HG02943 (cell line): ENCODE measurements at regions not wholly inside any gene's neighbourhood (a gene's known extent, or its start where the extent isn't known, plus 50 kb on each side); places are given as distances from the start of the nearest gene placed in this dataset.
"Not testable (repeated sequence)": the region's sequence is repeated elsewhere in the genome, so short reads cannot be mapped to it uniquely, and the experiment has no call there.

ENCODE experiments used
- ATAC-seq: cut with Tn5 transposase; IDR thresholded peaks from one replicate; pipeline ENCODE4 v1.9.1; 2021; ENCODE audit warnings: mild to moderate bottlenecking, low read depth, moderate library complexity; ENCODE audit not compliant: unreplicated experiment

DNA sequence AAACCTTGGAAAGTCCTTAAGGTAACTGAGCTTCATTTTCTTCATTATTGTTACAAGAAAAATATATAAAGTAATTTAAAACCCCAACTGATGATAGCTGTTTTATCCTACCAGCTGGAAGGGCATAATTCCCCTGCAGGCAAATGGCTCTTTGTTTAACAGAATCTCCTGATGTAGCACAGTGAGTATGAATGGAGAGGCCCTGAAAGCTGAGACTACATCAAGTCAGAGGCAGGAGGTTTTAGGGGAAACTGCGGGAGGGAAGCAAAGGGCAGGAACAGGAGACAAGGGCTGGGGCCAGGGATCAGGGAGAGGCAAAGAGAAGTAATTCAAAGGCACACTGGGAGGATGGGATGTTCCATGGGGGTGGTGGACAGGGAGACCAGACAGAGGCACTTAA, 119.0 kb upstream of the LRFN2 start:
- no peak for ATAC-seq

DNA sequence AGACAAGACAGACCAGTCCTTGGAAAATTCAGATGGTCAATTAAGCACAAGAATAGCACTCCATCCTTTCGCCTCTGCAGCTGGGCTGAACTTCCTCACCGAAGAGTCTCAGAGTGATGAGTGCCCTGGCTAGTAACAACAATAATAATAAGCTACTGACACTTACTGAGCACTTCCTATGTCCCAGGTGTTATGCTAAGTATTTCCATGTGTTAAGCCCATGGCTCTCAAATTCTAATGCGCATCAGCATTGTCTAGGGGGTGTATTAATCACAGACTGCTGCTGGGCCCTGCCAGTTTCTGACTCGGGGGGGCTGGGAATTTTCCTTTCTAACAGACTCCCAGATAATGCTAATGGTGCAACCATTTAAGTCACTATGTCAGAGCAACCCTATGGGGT, 118.2 kb upstream of the LRFN2 start:
- ATAC-seq, result no peak

DNA sequence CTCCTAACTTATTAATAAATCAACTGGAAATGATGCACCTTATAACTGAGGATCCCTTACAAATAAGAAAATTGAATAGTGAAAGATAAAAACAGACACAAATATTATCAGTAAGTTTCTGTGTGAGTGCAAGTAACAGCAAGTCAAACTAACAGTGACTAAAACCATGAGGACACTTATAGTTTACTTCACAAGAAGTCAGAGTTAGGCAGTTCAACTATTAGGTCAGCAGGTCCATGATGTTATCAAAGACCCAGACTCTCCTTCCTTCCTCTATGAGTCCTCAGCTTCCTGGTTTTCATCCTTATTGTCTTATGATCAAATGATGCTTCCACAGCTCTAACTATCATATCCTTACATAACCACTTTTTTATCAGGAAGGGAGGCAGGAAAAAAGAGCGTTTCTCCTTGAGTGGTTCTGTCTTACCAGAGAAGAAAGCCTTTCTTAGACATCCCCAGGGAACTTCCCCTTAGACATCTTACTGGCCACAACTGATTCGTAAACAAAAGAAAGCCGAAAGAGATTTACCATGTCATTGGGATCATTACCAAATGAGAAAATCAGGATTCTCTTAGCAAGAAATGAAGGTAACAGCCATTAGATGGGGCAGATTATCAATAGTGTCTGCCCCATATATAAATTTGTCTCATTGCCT, 114.3 kb upstream of the LRFN2 start:
- ATAC-seq, result no peak

DNA sequence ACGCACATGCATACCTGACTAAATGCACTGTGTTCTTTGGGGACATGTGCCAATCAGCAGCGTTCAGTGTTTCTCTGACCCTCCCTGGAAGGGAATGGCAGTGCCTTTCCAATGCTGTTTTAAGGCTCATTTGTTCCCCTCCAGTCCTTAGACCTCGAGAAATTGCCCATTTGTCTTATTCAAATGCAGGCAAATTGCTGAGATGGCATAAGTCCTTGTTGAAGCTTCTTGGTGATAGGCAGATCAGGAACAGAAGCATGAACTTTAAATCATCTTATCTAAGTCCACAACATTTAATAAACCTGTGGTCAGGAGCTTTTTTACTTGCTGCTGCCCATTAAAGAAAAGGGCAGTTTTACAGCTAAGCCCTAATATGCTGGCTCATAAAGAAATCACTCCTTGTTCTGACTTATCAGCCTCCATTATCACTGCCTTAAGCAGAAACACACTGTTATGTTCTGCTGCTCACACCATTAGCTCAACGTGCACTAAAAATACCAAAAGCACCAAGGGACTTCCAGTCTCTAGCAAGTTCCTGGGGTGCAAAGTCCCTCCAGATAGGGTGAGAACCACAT, 112.9 kb upstream of the LRFN2 start:
- no peak for ATAC-seq

DNA sequence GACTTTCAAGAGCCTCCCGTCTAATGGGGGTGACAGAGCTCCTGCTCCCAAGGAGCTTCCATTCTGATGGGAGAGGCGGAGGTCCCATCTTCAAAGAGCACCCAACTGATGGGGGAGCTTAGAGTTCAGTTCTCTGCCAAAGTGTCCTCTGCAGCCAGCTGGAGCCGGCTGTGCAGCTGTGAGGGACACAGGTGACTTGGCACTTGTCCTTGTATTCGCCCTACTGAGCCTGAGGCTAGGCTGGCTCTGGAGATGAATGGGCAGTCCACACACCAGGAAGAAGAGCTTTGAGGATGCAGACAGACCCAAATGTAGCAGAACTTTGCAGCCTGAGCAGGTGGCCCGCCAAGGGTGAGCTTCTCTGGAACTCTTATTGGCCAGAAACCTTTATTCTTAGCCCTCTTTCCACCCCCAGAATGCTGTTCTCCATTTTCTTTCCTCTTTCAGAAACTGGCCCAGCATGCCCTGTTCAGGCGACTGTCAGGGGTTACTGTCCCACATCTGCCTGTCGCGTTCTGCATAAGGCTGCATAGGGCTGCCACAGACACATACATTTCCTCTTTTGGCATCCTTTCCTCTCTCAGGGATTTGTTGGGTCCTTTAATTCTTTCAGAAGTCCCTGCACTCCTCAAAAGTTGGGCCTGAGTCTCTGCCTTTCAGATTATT, 108.7 kb upstream of the LRFN2 start:
- no peak for ATAC-seq

DNA sequence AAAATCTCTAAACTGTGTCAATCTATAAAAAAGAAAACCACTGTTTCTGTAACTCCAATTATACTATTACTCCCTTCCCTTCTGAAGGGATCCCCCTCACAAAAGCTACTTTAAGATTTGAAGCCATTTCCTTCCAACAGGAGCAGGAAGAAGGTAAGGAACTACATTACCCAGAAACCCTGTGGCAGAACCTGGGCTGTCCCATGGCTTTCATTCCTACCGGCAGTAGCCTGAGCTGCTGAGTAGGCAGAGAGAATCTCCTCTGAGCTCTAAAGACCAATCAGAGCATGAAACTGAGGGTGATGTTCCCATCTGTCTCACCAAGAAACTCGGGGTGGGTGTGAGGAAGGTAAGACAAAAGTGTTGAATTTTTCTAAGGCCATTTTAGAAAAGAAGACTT, 108.0 kb upstream of the LRFN2 start:
- ATAC-seq, result no peak

DNA sequence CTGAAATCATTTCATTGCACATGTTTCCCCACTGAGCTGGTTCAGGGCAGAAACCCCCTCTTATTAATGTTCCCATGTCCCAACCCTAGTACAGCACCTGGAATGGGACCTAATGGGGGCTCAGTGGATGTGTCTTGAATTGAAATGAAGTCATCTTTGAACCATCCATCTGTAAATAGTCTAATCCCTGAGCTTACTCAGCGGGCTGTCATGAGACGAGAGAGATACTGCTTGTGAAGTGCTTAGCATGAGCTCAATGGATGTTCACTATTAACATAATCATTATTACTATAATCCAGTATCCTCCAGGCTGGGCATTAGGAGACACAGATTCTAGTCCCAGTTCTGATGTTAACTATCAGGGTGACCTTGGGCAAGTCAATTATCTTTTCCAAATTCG, 106.6 kb upstream of the LRFN2 start:
- ATAC-seq, result no peak

DNA sequence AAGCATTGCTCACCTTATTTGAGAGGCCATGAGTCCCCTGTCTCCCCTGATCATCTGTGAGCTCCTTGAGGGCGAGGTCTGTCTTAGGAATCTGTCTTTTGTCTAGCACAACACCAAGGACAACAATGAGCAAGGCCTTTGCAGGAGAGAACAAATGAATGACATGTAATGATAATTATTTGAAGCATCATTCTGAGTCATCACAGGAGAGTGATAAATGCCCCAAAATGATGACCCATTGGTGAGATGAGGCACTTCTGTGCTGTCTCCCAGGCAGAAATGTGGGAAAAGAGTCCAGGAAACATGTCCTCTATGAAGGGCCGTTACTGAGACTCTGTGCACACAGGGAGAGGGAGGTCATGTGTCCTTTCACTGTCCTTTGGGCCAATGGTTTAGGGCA, 105.2 kb upstream of the LRFN2 start:
- ATAC-seq, result no peak

DNA sequence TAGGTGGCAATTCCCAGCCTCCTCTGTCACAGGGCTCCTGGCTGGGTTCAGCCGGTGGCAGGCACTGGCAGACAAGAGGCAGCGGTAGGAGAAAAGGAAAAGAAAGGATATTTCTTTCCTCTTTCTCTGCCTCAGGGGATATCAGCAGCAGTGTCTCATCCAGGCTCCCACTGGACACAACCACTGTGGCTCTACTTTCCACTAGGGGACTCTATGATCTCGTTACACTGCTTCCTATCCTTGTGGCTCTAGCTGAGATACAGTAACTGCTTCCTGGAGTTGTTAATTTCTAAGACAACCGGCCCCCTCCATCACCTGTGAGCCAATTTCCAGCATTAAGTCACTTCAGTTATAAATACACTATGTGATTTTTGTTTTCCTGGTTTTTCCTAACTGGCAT, 102.0 kb upstream of the LRFN2 start:
- ATAC-seq, result no peak

DNA sequence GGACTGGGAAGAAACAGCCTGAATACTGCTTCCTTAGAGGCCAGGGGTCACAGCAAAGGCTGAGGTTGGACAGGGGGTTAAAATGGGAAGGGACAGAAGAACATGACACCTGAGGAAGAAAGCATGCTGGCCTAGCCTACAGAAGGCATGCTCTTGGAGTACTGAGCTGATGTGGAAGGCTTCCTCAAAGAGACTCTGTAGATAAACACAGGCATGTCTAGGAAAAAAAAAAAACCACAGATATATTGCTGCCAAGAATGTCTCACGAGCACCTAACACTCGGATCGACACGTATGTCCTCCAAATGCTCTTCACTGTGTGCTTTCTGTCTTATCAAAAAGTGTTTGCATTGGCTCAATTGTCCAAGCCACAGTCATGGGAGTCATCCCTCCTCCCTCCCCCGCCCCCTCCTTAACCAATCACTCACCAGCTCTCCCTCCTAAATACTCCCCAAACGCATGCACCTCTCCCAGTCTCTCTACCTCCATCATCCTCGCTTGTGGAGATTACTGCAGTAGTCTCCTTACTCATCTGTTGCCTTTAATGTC, 101.1 kb upstream of the LRFN2 start:
- ATAC-seq, result no peak

DNA sequence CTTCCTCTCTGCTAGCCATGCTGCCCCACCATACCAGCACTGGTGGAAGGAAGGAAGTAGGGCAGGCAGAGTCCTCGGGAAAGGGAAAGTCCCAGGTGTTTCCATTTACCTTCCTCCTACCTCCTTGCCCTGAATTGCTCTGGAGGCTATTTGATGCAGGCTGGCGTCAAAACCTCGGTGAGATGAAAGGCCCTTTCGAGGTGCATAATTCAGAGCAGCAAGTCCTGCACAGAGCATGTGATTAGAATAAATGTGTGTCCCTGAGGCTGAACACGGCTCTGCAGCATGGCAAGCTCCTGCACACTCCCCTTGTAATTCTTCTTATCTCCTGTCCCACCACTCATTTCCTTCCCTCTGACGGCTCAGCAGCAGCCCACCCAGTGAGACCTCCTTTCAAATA, 98.7 kb upstream of the LRFN2 start:
- ATAC-seq, result no peak

DNA sequence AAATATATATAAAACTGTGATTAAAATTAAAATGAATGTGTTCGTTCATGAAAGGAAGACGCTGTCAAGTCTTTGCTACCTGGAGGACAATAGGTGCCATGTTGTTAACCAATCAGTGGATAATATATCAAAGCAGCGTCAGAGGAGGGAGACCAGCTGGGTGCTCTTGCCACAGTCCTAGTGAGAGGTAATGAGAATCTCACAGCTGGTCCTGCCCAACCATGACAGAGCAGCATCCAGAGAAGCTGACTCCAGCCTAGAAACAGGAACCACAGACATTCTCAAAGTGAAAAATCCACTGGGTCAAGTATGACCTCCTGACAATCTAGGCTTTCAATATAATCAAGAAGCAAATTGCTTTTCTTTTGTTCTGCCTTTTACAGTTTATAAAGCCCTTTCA, 94.5 kb upstream of the LRFN2 start:
- ATAC-seq, result no peak

DNA sequence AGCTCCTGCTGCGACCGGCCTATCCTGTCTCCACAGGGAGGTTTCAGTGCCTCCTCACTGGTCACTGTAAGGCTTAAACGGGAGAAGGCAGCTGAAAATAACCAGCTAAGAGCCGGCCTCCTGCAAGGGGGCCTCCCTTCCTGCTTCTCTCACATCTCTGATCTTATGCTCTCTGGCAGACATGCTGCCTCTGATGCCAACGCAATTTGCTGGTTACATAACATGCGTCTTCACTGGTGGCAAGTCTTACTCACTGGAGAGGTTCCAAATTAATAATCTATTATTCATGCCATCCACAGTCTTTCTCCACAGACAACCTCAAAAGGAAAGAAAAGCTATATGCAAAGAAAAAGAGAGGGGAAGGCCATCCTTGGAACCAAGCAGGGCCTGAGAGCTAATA, 91.8 kb upstream of the LRFN2 start:
- no peak for ATAC-seq

DNA sequence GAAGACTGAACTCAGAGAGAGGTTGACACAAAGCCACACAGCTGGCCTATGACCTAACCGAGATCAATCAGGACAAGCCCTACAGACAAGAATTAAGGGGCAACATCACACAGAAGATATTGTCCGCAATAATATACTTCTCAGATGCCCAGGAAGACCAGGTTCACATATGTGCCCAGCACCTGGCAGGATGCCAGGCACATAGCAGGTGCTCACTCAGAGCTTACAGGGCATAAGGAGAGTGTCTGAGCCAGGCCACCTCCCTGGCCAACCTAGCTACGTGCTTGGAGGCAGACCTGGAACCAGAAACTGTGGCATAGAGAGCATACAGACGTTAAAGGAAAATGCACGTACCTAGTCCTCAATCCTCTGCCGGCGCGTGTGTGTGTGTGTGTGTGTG, 87.0 kb upstream of the LRFN2 start:
- ATAC-seq, result no peak

DNA sequence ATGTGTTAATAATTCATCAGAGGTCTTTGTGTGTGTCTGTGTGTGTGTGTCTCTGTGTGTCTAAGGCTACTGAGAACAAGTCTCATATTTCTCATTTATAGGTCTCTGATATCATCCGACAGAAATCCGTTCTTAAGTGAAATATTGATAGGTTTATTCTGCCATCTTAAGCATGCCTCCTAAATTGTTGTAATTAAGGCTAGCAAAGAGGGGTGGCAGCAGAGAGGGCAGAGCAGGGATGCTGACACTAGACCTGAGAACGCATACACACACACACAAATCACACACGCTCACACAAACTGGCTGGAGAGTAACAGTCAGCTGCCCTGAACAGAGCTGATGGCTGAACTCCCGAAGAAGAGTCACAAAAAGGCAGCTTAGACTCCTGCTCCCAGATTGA, 84.9 kb upstream of the LRFN2 start:
- no peak for ATAC-seq

DNA sequence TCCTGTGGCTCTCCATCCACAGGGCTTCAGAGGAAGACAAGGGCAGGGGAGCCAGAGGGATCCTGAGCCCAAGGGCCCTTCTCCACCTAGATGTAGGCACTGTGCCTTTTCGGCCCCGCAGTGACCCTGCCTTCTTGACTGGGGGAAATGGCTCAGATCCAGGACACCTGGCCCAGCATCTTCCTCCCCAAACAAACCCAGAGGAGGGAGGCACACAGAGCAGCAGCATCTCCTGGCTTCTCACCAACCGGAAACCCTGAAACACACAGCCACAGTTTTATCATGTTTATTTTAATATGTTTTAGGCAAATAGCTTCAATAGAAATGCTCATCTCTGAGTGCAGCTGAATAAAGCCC, 84.5 kb upstream of the LRFN2 start:
- ATAC-seq, result no peak

DNA sequence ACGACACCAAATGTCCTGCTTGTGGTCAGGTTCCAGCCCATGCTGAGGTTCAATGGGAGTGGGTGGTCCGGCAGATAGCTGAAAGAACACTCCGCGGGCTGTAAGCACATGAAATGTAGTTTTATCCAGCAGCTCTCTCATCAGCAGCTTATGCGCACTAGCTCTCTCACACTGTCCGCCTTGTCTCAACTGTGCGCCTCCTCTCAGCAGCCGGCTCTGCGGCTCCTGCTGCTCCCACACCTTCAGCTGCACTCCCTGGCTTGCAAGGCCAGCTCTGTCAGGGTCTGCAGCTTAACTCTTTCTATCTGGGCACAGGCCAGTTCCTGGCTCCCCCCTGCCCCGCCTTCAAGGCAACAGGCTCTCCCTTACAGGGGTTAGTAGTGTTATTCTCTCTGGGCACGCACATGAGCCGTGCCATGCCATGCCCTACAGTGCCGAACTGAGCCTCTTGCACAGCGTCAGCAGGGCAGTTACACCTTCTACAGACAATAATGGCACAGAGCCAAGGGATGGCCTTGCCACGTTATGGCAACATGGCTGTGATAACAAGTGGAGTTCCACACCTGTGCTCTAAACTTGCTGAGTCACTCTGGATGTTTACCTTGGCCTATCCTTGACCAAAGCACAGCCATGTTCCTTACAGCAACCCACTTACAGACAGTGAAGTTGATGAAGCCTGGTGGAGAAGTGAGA, 84.0 kb upstream of the LRFN2 start:
- no peak for ATAC-seq

DNA sequence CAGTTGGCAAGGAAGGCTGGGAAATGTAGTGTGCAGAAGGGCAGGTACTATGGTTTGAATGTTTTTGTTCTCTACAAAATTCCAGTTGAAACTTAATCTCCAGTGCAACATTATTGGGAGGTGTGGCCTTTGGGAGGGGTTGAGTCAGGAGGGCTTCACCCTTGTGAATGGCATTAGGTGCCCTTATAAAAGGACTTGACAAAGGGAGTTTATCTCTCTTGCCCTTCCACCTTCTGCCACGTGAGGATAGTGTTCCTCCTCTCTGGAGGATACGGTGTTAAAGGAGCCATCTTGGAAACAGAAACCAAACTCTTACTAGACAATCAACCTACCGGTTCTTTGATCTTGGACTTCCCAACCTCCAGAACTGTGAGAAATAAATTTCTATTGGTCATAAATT, 82.2 kb upstream of the LRFN2 start:
- no peak for ATAC-seq

DNA sequence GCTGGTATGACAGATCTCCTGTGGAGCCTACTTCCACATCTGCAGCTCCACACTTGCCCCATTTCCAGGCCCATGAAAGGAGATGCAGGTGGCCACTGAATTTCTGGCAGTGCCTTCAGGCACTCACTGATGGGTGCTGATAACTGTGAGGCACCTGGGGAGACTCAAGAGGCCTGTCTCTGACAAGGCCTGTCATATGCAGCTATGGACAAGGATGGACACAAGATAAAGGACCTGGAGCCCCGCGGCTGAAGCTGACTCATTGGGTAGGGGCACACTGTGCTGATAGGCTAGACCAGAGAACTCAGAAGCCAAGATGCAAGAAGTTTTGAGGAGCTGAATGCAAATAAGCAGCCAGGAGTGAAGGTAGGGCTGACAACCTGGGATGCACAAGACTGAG, 81.0 kb upstream of the LRFN2 start:
- no peak for ATAC-seq

DNA sequence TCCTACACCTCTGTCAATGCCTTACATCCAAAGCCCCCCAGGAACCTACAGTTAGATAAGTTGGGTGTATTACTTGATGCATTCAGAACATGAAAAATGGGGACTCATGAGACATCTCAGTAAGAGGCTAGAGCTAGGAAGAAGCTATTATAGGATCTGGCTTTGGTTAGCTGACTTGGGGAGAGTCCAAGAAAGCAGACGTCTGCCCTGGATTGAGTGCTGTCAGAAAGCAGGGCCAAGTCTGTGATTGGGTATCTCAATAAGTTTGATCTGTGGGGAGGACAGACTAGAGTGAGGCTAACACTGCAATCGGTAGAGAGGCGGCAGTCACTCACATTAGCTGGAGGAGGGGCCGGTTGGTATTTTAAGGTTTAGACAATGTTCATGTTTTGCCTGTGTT, 79.4 kb upstream of the LRFN2 start:
- no peak for ATAC-seq

DNA sequence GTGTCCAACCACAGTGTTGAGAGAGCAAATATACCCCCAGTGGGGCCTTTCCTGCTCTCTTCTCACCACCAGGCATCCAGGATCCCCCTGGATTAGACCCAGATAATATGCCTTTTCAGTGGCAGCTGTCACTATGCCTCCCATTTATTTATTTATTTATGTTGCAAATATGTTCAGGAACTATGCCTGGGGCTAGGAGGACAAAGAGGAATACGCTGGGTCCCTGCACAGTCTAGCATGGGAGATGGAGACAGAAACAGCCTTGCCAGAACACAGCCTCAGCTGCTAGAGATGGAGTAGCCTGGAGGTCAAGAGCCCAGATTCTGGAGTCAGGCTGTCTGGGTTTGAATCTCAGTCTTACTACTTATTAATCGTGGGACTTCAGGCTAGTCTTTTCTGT, 74.6 kb upstream of the LRFN2 start:
- ATAC-seq, result no peak

DNA sequence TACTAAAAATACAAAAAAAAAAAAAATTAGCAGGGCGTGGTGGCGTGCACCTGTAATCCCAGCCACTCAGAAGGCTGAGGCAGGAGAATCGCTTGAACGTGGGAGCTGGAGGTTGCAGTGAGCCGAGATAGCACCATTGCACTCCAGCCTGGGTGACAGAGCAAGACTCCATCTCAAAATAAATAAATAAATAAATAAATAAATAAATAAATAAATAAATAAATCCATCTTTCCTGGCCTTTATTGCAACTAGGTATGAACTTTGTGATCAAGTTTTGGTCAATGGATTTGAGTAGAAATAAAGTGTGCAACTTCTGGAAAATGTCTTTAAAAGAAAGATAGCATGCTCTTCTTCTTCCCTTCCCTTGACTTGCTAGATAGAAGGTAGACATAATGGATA, 69.6 kb upstream of the LRFN2 start:
- ATAC-seq, result not testable (repeated sequence)
